Pancreas (tissue), 10 donors: ENCODE measurements at regions not wholly inside any gene's neighbourhood (a gene's known extent, or its start where the extent isn't known, plus 50 kb on each side); places are given as distances from the start of the nearest gene placed in this dataset.

ENCODE experiments used
- ATAC-seq, 4 donors: fragments of 200-7000 bp; cut with Tn5 transposase; one replicate each; pipeline versions ENCODE4 v1.8.0 to v1.9.1; 2020; ENCODE audit warnings: mild to moderate bottlenecking in 4 of 4, moderate library complexity in 4 of 4
- DNase-seq, 6 donors: peaks; one replicate each; pipeline ENCODE4 v3.0.0-alpha.2; 2020
- FAIRE-seq: peaks from 2 replicates; lab custom pipeline; 2012; peaks lifted over from hg19 to GRCh38; lab: Jason Lieb, UNC
- H3K27ac ChIP-seq, 4 donors: fragments of 200-600 bp; sonication (generic); 1 replicate in 3 of 4; 2 replicates in 1 of 4; pipeline versions ENCODE4 v1.5.0 to v1.8.0; 2020
- H3K27me3 ChIP-seq, 4 donors: fragments of 200-600 bp; one replicate each; pipeline ENCODE4 v1.8.0; 2021
- H3K36me3 ChIP-seq, 3 donors: fragments of 200-600 bp; sonication (generic) in 1 of 3; one replicate each; pipeline versions ENCODE4 v1.5.0 to v1.8.0; 2020 to 2021
- H3K4me1 ChIP-seq, 3 donors: fragments of 200-600 bp; one replicate each; pipeline ENCODE4 v1.8.0; 2021
- H3K4me3 ChIP-seq, 4 donors: fragments of 200-600 bp; sonication (generic) in 2 of 4; one replicate each; pipeline versions ENCODE4 v1.5.0 to v1.8.0; 2020 to 2021
- H3K9me3 ChIP-seq, 4 donors: fragments of 200-600 bp; one replicate each; pipeline ENCODE4 v1.8.0; 2021
- WGBS, 2 donors: extraction: QIAGEN DNeasy Blood & Tissue Kit; methylation state at CpG; one replicate each; pipeline ENCODE4 v1.1.7; 2013; 5-methylcytosine and 5-hydroxymethylcytosine counted together
- intact Hi-C, 3 donors: fragments of 100-400 bp; cut with DNase I; formaldehyde crosslinking; loops; one replicate each; pipeline versions ENCODE4 v1.11.1 to v1.14.2; 2022
- TF ChIP-seq, protein P1 (sequence below), 4 donors: fragments of 200-600 bp; sonication (generic) in 3 of 4; IDR thresholded peaks; one replicate each; pipeline versions ENCODE4 v1.5.0 to v1.8.0; 2021; ENCODE audit warnings: antibody characterized with exemption in 4 of 4
- donor health status: healthy with polysubstance abuse.
- donor health status: DM: no; HTN: no; CAD: no; lungs with moderate emphysema.
- donor health status: DM: no; HTN: no; CAD: no.
- donor health status: control.
- donor health status: control.
- donor health status: Bipolar disorder and iron deficiency.
- donor health status: DM: yes; HTN: yes; CAD: no.
- donor health status: DM: no; HTN: no; CAD: no.
- donor health status: DM: no; HTN: no; CAD: no.
- donor health status: DM: yes; HTN: yes; CAD: no.

DNA sequence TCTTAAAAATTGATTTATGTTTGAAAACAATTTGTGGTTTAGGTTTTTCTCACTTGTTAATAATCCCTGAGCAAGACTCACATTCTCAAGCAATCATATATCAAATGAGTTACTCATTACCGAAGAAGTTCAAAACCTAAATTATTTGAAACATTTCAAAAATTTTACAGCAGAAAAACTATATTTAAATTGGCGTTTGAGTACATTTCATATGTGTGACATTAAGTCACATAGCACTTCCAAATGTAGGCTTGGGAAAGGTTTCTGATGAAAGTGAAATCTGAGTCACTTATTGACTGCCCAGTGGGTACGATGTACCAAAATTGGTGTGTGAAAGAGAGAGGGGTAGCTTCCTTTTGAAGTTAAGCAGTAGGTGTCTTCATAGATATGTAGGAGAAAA lies 411.4 kb upstream of the SGCD start:
- H3K4me1 ChIP-seq = no peaks in the 10 kb centered on the region
- no peak for DNase-seq
- H3K4me3 ChIP-seq = no peak overlapping the region
- no peaks in the 10 kb centered on the region for H3K36me3 ChIP-seq
- intact Hi-C loops = no loop called here
- H3K27ac ChIP-seq = no peak overlapping the region
- ATAC-seq = no peak
- H3K9me3 ChIP-seq = no peaks in the 10 kb centered on the region
- H3K27me3 ChIP-seq = no peaks in the 10 kb centered on the region
- WGBS, 2 donors = 26 to 27% methylated on average over 3 of the region's 3 CpGs
- TF ChIP-seq, protein P1, sequence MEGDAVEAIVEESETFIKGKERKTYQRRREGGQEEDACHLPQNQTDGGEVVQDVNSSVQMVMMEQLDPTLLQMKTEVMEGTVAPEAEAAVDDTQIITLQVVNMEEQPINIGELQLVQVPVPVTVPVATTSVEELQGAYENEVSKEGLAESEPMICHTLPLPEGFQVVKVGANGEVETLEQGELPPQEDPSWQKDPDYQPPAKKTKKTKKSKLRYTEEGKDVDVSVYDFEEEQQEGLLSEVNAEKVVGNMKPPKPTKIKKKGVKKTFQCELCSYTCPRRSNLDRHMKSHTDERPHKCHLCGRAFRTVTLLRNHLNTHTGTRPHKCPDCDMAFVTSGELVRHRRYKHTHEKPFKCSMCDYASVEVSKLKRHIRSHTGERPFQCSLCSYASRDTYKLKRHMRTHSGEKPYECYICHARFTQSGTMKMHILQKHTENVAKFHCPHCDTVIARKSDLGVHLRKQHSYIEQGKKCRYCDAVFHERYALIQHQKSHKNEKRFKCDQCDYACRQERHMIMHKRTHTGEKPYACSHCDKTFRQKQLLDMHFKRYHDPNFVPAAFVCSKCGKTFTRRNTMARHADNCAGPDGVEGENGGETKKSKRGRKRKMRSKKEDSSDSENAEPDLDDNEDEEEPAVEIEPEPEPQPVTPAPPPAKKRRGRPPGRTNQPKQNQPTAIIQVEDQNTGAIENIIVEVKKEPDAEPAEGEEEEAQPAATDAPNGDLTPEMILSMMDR (IDR thresholded peaks at IDR 0.05) = no peak
- FAIRE-seq = no peak

DNA sequence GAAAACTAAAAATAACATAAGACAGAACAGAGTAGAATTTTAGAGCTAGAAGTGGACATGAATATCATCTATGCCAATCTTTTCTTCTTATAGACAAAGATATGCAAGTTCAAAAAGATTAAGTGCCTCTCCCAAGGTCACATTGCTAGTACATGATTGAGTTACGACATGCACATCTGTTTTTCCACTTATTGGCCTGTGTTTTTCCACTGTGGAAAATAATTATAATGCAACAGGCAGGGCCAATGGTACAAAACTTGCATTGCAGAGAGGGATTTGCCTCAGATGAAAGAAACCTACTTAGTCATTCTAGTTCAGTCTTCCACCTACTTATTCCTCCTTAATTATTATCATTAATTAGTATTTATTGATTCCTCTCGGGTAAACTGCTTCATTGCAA lies 407.8 kb upstream of the SGCD start:
- H3K9me3 ChIP-seq = no peaks in the 10 kb centered on the region
- FAIRE-seq (no peak), DNase-seq (no peak), ATAC-seq (no peak)
- intact Hi-C loops = no loop called here
- H3K36me3 ChIP-seq = no peaks in the 10 kb centered on the region
- H3K27me3 ChIP-seq = no peaks in the 10 kb centered on the region
- no peaks in the 10 kb centered on the region for H3K4me1 ChIP-seq
- TF ChIP-seq, protein P1 (IDR thresholded peaks at IDR 0.05) = no peak
- H3K4me3 ChIP-seq = no peak overlapping the region
- no peak overlapping the region for H3K27ac ChIP-seq
- 27 to 42% methylated on average over 2 of the region's 2 CpGs for WGBS, 2 donors

DNA sequence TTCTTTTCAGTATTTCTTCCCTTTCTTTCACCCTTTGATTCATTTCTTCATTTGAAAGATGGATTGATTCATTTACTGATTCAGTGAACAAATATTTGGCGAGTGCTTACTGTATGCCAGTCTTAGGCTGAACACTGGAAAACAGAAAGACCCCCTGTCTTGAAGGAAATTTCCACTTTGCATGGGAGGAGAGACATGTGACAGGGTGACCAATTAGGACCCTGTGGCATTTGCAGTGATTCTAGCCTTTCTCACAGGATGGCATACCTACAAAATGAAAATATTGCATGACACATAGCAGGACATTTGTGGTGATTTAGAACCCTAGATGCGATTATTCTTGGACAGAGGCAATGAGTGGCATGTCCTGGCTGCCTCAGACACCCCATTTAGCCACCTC lies 407.2 kb upstream of the SGCD start:
- FAIRE-seq (no peak), DNase-seq (no peak), ATAC-seq (no peak)
- H3K9me3 ChIP-seq = no peaks in the 10 kb centered on the region
- no peak overlapping the region for H3K27ac ChIP-seq
- intact Hi-C loops = no loop called here
- 59 to 68% methylated on average over 2 of the region's 2 CpGs for WGBS, 2 donors
- H3K27me3 ChIP-seq = no peaks in the 10 kb centered on the region
- H3K36me3 ChIP-seq = no peaks in the 10 kb centered on the region
- no peaks in the 10 kb centered on the region for H3K4me1 ChIP-seq
- no peak overlapping the region for H3K4me3 ChIP-seq
- TF ChIP-seq, protein P1 (IDR thresholded peaks at IDR 0.05) = no peak

- Histone ChIP-seq H3K4me3 (no peak overlapping the region), H3K27ac (no peak overlapping the region), H3K27me3 (no peaks in the 10 kb centered on the region), H3K4me1 (no peaks in the 10 kb centered on the region), H3K9me3 (no peaks in the 10 kb centered on the region), H3K36me3 (no peaks in the 10 kb centered on the region)
- ATAC-seq = no peak
- intact Hi-C loops = no loop called here
- no peak for FAIRE-seq
- WGBS, 2 donors = 48 to 61% methylated on average over 3 of the region's 3 CpGs
- TF ChIP-seq, protein P1 (IDR thresholded peaks at IDR 0.05) = no peak
- no peak for DNase-seq
Measured at GRCh38 chr5:155921621-155922020, 405.3 kb upstream of the SGCD start.

- H3K9me3 ChIP-seq = no peaks in the 10 kb centered on the region
- H3K4me1 ChIP-seq = no peaks in the 10 kb centered on the region
- TF ChIP-seq, protein P1 (IDR thresholded peaks at IDR 0.05) = no peak
- FAIRE-seq = no peak
- 44 to 49% methylated on average over 1 of the region's 1 CpG for WGBS, 2 donors
- no peak overlapping the region for H3K4me3 ChIP-seq
- intact Hi-C loops = no loop called here
- no peak overlapping the region for H3K27ac ChIP-seq
- H3K36me3 ChIP-seq = no peaks in the 10 kb centered on the region
- DNase-seq = no peak
- no peaks in the 10 kb centered on the region for H3K27me3 ChIP-seq
- no peak for ATAC-seq
Measured at GRCh38 chr5:155923784-155924183, 403.2 kb upstream of the SGCD start.
